ENCODE measurements at regions not wholly inside any gene's neighbourhood (a gene's known extent, or its start where the extent isn't known, plus 50 kb on each side); places are given as distances from the start of the nearest gene placed in this dataset.
A peak's percentile ranks its signal among the peaks of the same experiment; 100 is the strongest.
"Not testable (repeated sequence)": the region's sequence is repeated elsewhere in the genome, so short reads cannot be mapped to it uniquely, and the experiment has no call there.

DNA sequence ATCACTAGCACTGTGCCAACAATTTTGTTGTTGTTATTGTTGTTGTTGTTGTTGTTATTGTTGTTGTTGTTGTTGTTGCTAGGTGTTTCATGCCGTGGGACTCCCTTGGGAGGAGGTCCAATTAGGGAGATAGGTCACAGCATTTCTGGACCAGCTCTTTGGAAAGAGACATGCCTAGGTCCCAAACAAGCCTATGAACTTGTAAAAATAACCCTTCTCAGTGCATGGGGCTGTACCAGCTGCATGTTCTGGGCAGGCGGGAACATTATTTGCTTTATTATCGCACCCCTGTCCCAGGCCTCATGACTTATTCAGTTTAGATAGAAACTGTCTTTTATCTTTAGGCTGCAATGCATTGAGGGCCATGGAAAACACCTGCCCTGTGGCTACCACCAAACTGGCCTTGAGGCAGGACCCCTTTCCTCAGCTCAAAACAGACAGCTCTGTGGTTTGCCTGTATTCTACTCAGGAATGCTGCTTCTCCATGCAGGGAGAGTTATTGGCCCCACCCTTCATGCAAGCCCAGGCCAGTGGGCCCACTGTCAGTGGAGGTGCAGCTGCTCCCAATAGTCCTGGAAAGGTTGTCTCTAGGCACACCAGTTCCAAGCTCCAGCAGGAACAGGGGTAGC lies 386.5 kb upstream of the BRINP3 start:
- in situ Hi-C loops (cut with HindIII; ENCODE audit: low pct_unique_long_range_greater_than_20kb, low sequenced_read_pairs) = no loop called here
- DNase-seq (ENCODE audit: low read depth in 1 of 2, low spot score in 1 of 2) = no peak
- no peak for TF ChIP-seq JUND (IDR thresholded peaks at IDR 0.05; ENCODE audit: low read depth)

DNA sequence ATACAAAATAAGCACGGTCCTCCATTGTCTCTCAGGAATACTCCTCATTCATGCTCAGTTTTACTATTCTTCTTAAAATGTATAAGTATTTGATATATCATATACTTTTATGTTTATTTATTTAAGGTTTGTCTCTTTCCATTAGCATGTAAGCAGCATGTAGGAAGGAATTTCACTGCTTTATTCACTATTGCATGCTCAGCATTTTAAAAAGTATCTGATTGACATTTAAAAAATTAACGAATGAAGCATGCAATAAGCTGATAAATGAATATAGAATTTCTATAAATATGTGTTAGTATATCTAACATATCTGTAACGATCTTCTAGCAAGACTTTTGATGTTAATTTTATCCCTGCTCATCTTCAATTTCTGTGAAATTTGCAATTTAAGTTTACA lies 402.7 kb upstream of the BRINP3 start:
- DNase-seq (ENCODE audit: low read depth in 1 of 2, low spot score in 1 of 2) = no peak
- in situ Hi-C loops (cut with HindIII; ENCODE audit: low pct_unique_long_range_greater_than_20kb, low sequenced_read_pairs) = no loop called here
- TF ChIP-seq JUND (IDR thresholded peaks at IDR 0.05; ENCODE audit: low read depth) = no peak

DNA sequence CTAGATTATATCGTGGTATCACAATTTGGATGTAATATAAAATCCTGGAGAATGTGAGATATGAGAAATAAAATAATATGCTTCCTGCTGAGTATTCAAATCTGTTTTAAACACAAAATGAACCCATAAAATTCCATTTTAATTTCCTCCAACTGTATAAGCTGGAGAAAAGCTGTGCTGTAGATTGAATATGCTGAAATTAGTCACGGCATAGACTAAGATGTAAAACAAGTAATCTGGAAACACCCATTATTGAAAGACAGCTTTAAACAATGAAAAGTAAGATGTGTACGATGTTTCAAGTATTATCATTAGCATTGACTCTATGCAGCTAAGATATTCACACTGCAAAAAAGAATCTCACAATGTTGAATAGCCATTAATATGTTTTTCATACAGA lies 403.4 kb upstream of the BRINP3 start:
- DNase-seq (ENCODE audit: low read depth in 1 of 2, low spot score in 1 of 2) = no peak
- TF ChIP-seq JUND (IDR thresholded peaks at IDR 0.05; ENCODE audit: low read depth) = no peak
- in situ Hi-C loops (cut with HindIII; ENCODE audit: low pct_unique_long_range_greater_than_20kb, low sequenced_read_pairs) = no loop called here

DNA sequence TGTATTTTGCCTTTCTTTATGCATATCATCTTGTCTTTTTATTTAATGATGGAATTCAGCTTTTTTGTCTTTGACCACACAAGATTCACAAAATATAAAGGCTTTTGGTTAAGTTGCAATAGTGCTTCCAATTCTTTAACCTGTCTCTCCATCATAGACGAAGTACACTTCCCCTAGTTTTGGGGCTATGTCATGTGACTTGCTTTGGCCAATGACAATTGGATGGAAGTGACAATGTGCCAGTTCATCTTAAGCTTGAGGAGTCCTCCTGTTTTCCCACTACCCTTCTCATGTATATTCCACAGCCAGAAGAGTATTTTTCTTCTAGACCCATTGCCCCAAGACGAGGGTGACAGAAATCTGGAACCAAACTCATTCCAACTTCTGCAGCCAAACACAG lies 419.6 kb upstream of the BRINP3 start:
- no peak for TF ChIP-seq JUND (IDR thresholded peaks at IDR 0.05; ENCODE audit: low read depth)
- in situ Hi-C loops (cut with HindIII; ENCODE audit: low pct_unique_long_range_greater_than_20kb, low sequenced_read_pairs) = no loop called here
- DNase-seq (ENCODE audit: low read depth in 1 of 2, low spot score in 1 of 2) = no peak

DNA sequence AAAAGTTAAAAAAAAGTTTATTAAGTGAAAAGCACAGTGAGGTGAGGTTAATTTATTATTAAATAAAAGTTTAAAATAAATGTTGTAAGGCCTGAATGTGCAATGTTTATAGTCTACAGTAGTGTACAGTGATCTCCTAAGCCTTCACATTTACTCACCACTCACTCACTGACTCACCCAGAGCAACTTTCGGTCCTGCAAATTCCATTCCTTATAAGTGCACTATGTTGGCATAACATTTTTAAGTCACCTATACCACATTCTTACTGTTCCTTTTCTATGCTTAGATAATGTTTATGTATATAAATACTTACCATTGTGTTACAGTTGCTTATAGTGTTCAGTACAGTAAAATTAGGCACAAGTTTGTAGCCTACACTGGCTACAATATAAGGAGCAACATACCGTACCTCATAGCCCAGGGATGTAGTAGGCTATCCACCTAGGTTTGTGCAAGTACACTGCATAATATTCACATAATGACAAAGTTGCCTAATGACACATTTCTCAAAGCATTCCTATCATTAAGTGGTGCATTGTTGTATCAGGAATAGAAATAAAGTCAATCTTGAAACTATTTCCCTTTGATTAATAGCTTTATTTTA lies 426.5 kb upstream of the BRINP3 start:
- in situ Hi-C loops (cut with HindIII; ENCODE audit: low pct_unique_long_range_greater_than_20kb, low sequenced_read_pairs) = no loop called here
- TF ChIP-seq JUND (IDR thresholded peaks at IDR 0.05; ENCODE audit: low read depth) = no peak
- DNase-seq (ENCODE audit: low read depth in 1 of 2, low spot score in 1 of 2) = no peak

DNA sequence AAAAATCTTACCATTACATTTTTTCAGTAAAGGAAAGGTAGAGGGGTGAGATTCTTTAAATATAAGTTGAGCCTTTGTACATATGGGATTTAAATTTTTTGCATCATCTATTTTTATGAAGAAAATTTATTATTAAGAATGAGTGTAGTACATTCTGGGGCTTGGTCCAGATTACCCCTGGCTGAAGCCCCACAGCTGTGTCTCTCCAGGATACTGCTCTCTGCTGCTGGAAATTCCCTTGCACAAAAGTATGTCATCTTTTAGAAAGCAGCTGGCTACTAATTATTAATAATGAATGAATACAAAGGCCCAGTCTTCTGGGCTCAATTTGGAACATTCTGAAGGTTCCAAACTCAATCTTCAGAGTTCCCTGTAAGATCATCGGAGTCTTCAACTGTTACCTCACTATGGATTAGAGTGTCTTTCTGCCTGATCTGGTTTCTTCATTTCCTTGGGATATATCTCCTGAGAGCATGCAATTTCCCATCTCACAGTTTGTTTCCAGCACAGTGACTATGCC lies 428.6 kb upstream of the BRINP3 start:
- DNase-seq (ENCODE audit: low read depth in 1 of 2, low spot score in 1 of 2) = no peak
- no peak for TF ChIP-seq JUND (IDR thresholded peaks at IDR 0.05; ENCODE audit: low read depth)
- in situ Hi-C loops (cut with HindIII; ENCODE audit: low pct_unique_long_range_greater_than_20kb, low sequenced_read_pairs) = no loop called here

DNA sequence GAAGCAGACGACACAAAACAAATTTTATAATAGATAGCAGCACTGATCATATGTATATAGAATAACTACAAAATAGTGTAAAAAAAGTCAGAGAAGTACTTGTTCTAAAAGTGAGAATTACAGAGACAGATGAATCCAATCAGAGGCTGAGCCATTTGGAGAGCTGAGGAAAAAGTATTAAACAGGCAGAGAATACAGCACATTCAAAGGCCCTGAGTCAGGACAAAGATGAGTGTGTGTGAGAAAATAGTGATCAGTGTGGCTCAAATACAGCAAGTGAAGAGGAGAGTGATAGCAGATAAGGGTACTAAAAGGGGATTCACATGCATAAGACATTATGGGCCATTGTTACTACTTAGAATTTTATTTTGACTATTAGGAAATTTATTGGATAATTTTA lies 430.6 kb upstream of the BRINP3 start:
- DNase-seq (ENCODE audit: low read depth in 1 of 2, low spot score in 1 of 2) = no peak
- in situ Hi-C loops (cut with HindIII; ENCODE audit: low pct_unique_long_range_greater_than_20kb, low sequenced_read_pairs) = no loop called here
- TF ChIP-seq JUND (IDR thresholded peaks at IDR 0.05; ENCODE audit: low read depth) = no peak

DNA sequence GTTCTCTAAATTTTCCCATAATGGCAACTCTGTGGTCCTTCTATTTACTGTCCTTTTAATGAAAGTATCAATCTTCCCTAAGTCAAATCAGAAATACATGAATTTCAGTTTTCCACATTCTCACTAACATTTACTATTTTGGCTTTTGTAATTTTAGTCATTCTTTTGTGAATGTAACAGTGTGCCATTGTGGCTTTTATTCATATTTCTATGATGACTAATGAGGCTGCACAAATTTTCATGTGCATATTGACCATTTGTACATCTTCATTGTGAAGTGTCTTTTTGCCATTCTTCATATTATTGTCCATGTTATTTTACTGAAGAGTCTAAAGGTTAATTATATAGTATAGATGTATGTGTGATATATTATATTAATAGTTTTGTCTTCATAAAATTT lies 431.0 kb upstream of the BRINP3 start:
- no peak for DNase-seq (ENCODE audit: low read depth in 1 of 2, low spot score in 1 of 2)
- in situ Hi-C loops (cut with HindIII; ENCODE audit: low pct_unique_long_range_greater_than_20kb, low sequenced_read_pairs) = no loop called here
- no peak for TF ChIP-seq JUND (IDR thresholded peaks at IDR 0.05; ENCODE audit: low read depth)

DNA sequence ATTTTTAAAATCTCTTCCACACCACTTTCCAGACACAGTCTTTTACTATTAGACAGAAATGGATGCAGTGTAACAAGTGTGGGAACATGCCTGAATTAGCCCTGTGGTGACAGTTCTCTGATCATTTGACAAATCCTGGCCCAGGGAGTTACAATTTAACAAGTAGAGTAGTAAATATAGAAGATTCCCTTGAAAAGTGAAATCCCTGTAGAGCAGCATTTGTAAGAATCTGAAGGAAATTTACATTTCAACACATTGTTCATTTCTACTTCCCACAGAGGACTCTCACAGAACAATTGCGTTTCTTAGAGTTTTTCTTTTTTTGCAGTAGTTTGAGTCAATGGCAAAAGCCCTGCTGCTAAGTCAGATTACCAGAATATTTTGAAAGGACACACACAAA lies 458.3 kb upstream of the BRINP3 start:
- in situ Hi-C loops (cut with HindIII; ENCODE audit: low pct_unique_long_range_greater_than_20kb, low sequenced_read_pairs) = no loop called here
- no peak for TF ChIP-seq JUND (IDR thresholded peaks at IDR 0.05; ENCODE audit: low read depth)
- DNase-seq (ENCODE audit: low read depth in 1 of 2, low spot score in 1 of 2) = no peak

DNA sequence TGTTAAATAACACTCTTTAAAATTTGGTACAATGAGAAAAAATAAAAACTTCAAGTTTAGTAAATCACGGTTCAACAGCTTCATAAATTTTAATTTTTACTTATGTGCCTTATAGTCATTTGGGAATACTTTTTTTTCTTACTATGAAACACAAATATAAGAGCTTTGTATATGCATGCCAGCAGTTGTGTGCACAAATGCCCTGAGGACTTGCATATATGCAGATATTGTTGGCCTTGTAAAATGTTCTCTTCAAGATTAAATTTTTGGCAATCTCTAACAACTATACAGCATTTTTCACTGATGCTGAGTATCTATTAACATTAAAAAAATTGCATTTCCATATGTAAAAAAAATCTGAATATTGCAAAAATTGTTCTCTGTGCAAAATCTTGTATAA lies 458.7 kb upstream of the BRINP3 start:
- in situ Hi-C loops (cut with HindIII; ENCODE audit: low pct_unique_long_range_greater_than_20kb, low sequenced_read_pairs) = no loop called here
- TF ChIP-seq JUND (IDR thresholded peaks at IDR 0.05; ENCODE audit: low read depth) = no peak
- no peak for DNase-seq (ENCODE audit: low read depth in 1 of 2, low spot score in 1 of 2)

DNA sequence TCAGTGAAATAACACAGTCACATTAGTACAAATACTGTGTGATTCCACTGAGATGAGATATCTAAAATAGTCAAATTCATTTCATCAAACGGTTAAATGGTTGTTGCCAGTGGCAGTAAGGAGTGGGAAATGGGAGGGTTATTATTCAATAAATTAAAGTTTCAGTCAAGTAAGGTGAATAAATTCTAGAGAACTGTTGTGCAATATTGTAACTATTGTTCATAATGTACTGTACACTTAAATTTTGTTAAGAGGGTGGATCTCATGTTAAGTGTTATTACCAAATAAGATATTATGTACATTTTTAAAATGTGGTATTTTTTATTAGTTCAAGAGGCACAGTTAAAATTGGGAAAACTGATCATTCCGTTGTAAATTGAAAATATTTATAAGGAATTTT lies 463.3 kb upstream of the BRINP3 start:
- no peak for DNase-seq (ENCODE audit: low read depth in 1 of 2, low spot score in 1 of 2)
- in situ Hi-C loops (cut with HindIII; ENCODE audit: low pct_unique_long_range_greater_than_20kb, low sequenced_read_pairs) = no loop called here
- TF ChIP-seq JUND (IDR thresholded peaks at IDR 0.05; ENCODE audit: low read depth) = no peak

DNA sequence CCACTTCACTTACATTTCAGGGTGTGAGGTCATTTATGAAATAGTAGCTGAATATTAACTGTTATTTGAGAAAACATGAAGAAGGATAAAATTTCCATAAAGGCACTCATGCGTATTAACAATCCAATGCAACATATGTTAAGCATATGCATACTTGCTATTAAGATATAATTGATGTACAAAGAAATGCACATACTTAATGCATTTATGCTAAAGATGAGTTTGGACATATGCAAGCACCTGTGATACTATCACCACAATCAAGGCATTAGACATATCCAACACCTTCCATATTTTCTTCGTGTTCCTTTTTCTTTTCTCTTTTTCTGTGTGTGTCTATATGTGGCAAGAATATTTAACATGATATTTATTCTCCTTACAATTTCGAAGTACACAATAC lies 464.8 kb upstream of the BRINP3 start:
- in situ Hi-C loops (cut with HindIII; ENCODE audit: low pct_unique_long_range_greater_than_20kb, low sequenced_read_pairs) = no loop called here
- no peak for DNase-seq (ENCODE audit: low read depth in 1 of 2, low spot score in 1 of 2)
- TF ChIP-seq JUND (IDR thresholded peaks at IDR 0.05; ENCODE audit: low read depth) = no peak

DNA sequence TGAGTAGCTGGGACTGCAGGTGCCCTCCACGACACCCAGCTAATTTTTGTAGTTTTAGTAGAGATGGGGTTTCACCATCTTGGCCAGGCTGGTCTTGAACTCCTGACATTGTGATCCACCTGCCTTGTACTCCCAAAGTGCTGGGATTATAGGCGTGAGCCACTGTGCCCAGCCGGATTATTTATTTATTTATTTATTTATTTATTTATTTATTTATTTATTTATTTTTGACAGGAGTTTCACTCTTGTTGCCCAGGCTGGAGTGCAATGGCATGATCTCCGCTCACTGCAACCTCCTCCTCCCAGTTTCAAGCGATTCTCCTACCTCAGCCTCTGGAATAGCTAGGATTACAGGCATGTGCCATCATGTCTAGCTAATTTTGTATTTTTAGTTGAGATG lies 466.1 kb upstream of the BRINP3 start:
- DNase-seq (ENCODE audit: low read depth in 1 of 2, low spot score in 1 of 2); in situ Hi-C loops (cut with HindIII; ENCODE audit: low pct_unique_long_range_greater_than_20kb, low sequenced_read_pairs): not testable (repeated sequence)

DNA sequence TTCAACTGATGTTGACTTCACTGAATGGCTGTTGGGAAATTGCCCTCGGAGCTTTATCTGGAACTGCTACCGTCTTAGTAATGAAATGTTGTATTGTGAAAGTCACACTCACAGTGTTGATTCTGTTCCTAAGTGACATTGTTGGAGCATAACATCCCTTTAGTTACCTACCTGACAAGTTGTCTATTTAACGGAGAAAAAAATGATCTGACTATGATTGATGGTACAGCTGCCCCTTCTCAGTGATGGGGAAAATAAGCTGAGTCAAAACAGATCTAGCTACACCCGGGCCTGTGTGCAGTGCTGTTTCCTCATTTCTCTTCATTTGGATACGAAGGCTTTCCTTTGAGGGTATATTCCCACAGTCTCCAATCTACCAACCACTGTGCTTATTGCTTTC lies 472.3 kb upstream of the BRINP3 start:
- no peak for TF ChIP-seq JUND (IDR thresholded peaks at IDR 0.05; ENCODE audit: low read depth)
- DNase-seq (ENCODE audit: low read depth in 1 of 2, low spot score in 1 of 2) = peak in 1 of 2 experiments; percentile 14
- in situ Hi-C loops (cut with HindIII; ENCODE audit: low pct_unique_long_range_greater_than_20kb, low sequenced_read_pairs) = no loop called here
